Breast epithelium (tissue), 3 donors: ENCODE measurements at regions not wholly inside any gene's neighbourhood (a gene's known extent, or its start where the extent isn't known, plus 50 kb on each side); places are given as distances from the start of the nearest gene placed in this dataset.

Experiments
- CTCF ChIP-seq, 3 donors: fragments of 450-650 bp; IDR thresholded peaks; one replicate each; pipeline ENCODE4 v1.5.1; 2016 to 2017; ENCODE audit warnings: antibody characterized with exemption in 3 of 3, mild to moderate bottlenecking in 3 of 3, moderate library complexity in 3 of 3
- POLR2A ChIP-seq: fragments of 450-650 bp; IDR thresholded peaks from one replicate; pipeline ENCODE4 v1.6.1; 2016; ENCODE audit warnings: antibody characterized with exemption, mild to moderate bottlenecking, moderate library complexity

- TF ChIP-seq POLR2A (no peak), CTCF (IDR thresholded peaks at IDR 0.05) (no peak)
Measured at GRCh38 chr14:42918615-42919014, 1311.9 kb downstream of the LRFN5 start.
